COLO829 (cell line): ENCODE measurements at regions not wholly inside any gene's neighbourhood (a gene's known extent, or its start where the extent isn't known, plus 50 kb on each side); places are given as distances from the start of the nearest gene placed in this dataset.

Experiments
- DNase-seq: peaks from one replicate; pipeline ENCODE4 v3.0.0; 2012; ENCODE audit warnings: low spot score

DNA sequence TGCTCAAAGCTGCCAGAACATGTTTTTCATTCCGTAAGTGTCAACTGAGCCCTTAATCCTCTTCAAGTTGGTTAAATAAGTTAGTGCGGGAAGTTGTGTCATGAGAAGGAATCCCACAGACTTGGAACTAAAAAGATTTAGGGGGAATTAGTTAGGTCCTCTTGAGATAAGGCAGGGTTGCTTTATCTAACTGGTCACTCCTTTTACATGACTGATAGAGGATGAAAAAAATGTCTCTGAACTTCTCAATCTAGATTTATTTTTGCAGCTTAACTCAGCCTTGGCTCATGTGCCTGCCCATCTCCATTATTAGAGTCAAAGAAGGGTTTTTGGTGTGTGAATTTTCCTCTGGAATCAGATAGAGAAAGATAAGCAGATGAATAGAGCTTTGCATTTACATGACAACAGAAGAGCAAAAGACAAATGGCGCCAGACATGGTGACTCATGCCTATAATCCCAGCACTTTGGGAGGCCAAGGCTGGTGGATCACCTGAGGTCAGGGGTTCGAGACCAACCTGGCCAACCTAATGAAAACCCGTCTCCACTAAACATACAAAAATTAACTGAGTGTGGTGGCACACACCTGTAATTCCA, 882.9 kb downstream of the RPA4 start:
- no peak for DNase-seq

GRCh38 chrX:97787311-97787710, 903.6 kb downstream of the RPA4 start:
- no peak for DNase-seq

- DNase-seq = peak; percentile 10
These were observed 904.1 kb downstream of the RPA4 start for GRCh38 chrX:97787849-97788248.

DNA sequence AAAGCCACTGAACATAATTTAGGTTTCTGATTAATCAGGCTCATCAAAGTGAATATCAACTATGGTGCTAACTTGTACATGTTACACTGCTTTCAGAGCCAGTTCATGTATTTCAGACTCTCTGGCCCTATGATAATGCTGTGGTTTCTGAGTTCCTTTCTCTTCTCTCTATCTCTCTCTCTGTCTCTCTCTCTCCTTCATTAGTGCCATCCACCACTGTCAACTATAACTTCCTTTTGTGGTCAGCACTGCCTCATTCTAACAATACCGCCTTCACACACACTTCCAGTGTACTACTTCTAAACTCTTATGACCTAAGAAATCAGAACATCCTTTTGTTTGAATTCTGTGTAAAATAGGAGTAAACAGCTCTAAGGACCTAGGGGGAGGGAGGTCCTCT, 907.1 kb downstream of the RPA4 start:
- peak; percentile 35 for DNase-seq

GRCh38 chrX:97797076-97797475, 913.4 kb downstream of the RPA4 start:
- DNase-seq = no peak

DNA sequence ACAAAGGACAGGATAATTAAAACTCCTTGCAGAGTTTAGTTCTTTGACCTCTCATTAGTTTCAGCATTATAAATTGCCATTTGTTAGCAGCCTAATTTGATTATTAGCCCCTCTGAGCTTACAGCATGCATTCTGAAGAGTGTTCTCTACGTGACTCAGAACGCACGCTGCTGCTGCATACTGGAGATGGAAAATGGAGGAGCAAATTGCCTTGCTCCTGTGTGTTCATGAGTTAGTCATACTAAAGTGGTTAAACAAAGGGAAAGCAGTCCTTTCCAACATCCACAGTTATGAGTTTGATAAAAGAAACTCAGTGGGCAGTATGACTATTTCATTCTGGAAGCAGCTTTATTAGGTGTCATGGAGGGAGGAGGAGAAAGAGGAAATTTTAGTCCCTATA, 922.5 kb downstream of the RPA4 start:
- DNase-seq = no peak

- DNase-seq = no peak
These were observed 923.2 kb downstream of the RPA4 start for GRCh38 chrX:97806946-97807345.

GRCh38 chrX:97820170-97820569, 936.5 kb downstream of the RPA4 start:
- DNase-seq = no peak

- DNase-seq = no peak
These were observed 944.8 kb downstream of the RPA4 start for GRCh38 chrX:97828471-97828870.

- no peak for DNase-seq
These were observed 952.3 kb downstream of the RPA4 start for GRCh38 chrX:97835969-97836368.

- no peak for DNase-seq
These were observed 958.0 kb downstream of the RPA4 start for GRCh38 chrX:97841544-97842179.

DNA sequence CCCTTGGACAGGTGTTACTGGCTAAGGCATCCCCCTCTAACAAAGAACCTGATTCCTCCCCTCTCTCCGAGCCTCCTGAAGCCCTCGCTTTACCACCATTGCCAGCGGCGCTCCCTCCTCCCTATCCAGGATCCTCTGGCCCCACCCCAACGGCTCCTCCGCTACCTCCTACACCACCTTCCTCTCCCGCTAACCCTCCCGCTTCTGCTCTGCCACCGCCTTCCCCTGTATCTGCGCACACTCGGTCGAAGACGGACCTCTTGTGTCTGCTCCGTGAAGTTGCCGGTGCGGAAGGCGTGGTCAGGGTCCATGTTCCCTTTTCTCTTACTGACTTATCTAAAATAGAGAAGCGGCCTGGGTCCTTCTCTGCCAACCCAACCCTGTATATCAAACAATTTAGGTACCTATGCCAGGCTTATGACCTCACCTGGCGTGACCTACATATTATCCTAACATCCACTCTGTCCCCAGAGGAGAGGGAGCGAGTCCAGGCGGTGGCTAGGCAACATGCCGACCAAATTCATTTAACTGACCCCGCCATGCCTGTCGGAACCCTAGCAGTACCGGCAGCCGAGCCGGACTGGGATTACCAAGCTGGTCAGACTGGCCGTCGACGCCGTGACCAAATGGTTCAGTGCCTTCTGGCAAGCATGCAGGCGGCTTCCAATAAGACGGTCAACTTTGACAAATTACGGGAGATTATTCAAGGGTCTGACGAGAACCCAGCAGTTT, 958.9 kb downstream of the RPA4 start:
- DNase-seq = no peak

- DNase-seq = no peak
These were observed 959.6 kb downstream of the RPA4 start for GRCh38 chrX:97843200-97843811.

DNA sequence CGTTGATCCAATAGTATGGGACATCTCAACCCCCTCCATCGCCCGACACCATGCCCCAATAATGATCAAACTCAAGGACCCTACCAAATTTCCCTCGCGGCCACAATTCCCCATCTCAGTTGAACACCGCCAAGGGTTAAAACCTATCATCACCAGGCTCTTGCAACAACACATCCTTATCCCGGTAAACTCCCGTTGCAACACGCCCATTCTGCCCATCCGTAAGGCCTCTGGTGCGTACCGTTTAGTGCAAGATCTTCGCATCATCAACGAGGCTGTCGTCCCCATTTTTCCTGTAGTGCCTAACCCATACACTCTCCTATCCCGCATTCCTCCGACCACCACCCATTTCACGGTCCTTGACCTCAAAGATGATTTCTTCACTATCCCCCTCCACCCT, 960.5 kb downstream of the RPA4 start:
- DNase-seq = no peak

GRCh38 chrX:97844943-97845342, 961.2 kb downstream of the RPA4 start:
- DNase-seq = no peak

DNA sequence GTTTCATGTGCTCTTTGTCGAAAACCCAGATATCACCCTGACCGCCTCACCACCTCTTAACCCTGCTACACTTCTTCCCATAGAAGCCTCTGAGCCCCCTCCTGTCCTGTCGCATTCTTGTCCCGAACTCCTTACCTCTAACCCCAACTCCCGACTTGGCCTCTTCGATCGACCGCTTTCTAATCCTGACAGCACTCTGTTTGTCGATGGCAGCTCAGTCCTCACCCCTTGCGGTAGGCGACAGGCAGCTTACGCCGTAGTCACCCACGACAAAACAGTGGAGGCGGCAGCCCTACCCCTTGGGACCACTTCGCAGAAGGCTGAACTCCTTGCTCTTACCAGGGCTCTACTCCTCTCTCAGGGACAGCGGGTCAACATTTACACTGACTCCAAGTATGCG, 961.7 kb downstream of the RPA4 start:
- no peak for DNase-seq

DNA sequence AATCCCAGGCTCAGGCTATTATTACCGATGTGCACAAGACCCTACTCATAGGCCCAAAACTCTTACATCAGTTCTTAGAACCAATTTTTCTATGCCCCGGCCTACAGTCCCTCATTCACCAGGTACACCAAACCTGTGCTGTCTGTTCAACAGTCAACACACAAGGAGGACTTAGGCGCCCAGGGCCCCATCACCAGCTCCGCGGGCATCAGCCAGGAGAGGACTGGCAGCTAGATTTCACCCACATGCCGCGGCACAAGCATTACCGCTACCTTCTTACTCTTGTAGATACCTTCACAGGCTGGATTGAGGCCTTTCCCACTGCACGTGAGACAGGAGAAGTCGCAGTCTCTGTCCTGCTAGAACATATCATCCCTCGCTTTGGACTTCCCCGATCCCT, 962.5 kb downstream of the RPA4 start:
- DNase-seq = no peak

- no peak for DNase-seq
These were observed 963.1 kb downstream of the RPA4 start for GRCh38 chrX:97846718-97847237.

DNA sequence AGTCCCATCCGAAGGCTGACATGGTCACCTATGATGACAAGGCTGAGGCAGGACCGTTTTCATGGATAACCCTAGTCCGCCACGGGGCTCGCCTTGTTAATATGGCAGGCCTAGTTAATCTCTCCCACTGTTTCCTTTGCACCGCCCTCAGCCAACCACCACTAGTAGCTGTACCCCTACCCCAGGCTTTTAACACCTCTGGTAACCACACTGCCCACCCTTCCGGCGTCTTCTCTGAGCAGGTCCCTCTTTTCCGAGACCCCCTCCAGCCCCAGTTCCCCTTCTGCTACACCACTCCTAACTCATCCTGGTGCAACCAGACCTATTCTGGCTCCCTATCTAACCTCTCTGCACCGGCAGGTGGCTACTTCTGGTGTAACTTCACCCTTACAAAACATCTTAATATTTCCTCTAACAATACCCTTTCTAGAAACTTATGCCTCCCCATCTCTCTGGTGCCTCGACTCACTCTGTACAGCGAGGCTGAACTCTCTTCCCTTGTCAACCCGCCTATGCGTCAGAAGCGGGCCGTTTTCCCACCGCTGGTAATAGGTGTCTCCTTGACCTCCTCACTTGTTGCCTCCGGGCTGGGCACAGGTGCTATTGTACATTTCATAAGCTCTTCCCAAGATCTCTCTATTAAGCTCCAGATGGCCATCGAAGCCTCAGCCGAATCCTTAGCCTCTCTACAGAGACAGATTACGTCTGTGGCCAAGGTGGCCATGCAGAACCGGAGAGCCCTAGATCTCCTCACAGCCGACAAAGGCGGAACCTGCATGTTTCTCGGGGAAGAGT, 964.4 kb downstream of the RPA4 start:
- no peak for DNase-seq

- DNase-seq = no peak
These were observed 966.2 kb downstream of the RPA4 start for GRCh38 chrX:97849951-97850350.

DNA sequence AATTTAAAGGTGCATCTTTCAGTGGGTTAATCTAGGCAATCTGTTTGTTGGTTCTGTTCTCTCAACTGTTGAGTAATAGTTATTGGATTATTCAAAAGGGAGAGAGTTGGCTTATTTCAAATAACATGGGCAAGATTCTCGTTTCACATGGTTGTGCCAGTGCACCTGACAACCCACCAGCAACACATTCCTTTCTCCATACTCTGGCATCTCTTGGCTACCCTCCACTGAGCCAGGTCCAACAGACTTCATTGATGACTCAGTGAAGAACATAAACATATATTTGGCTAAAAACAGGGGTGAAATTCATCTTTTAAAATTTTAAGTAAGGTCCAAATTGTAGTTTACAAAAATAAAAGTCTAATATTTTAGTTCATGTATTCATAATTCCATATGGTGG, 967.2 kb downstream of the RPA4 start:
- DNase-seq = no peak

DNA sequence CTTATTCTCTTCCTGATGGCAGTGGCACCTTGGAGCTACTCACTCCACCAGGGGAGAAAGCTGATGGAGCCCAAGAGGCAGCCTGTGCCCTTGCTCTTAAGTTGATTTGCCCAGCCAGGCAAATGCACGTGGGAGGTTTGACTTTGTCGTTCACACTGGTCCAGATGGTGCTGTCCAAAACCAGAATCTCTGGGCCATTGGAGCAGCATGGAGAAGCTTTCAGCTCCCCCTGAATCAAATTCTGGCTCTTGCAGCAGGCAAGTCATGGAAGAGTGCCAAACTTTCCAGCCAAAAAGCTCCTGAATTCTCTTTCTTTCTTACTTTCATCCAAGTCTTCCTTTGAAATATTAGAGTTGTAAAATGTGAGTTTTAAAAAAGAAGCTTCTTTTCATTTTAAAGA, 970.4 kb downstream of the RPA4 start:
- peak; percentile 6 for DNase-seq
